HEK293 (cell line): ENCODE measurements at regions not wholly inside any gene's neighbourhood (a gene's known extent, or its start where the extent isn't known, plus 50 kb on each side); places are given as distances from the start of the nearest gene placed in this dataset.

Source experiments
- CTCF ChIA-PET: fragments of 350-600 bp; formaldehyde crosslinking; extraction: SDS; loops from one replicate; lab custom pipeline; 2021; ENCODE audit warnings: antibody characterized with exemption; lab: Yijun Ruan, JAX
- POLR2A ChIA-PET: fragments of 300-600 bp; formaldehyde crosslinking; extraction: SDS; loops from one replicate; lab custom pipeline; 2020; ENCODE audit warnings: antibody characterized with exemption, inconsistent platforms; lab: Yijun Ruan, JAX
- H3K27ac ChIP-seq: fragments of 200-500 bp; sonication (Bioruptor generic); 2 replicates; pipeline ENCODE4 v1.5.1; 2014; ENCODE audit warnings: low read depth, low read length, control low read depth, inconsistent platforms; ENCODE audit errors: extremely low read depth
- H3K36me3 ChIP-seq, 2 experiments: fragments of 200-500 bp in 1 of 2; sonication (Bioruptor generic) in 1 of 2; 1 replicate in 1 of 2; 2 replicates in 1 of 2; pipeline ENCODE4 v1.5.1; 2014 to 2017; ENCODE audit warnings: inconsistent platforms in 2 of 2, low read length in 2 of 2; ENCODE audit not compliant: control insufficient read depth in 2 of 2, insufficient read depth in 1 of 2
- H3K4me1 ChIP-seq: fragments of 200-500 bp; sonication (Bioruptor generic); 2 replicates; pipeline ENCODE4 v1.5.1; 2014; ENCODE audit warnings: mild to moderate bottlenecking, low read length, inconsistent platforms; ENCODE audit not compliant: control insufficient read depth, insufficient read depth
- H3K4me3 ChIP-seq: 2 replicates; pipeline ENCODE4 v1.5.1; 2011; ENCODE audit warnings: low read depth, mild to moderate bottlenecking, control low read depth, low read length, moderate library complexity
- H3K9me3 ChIP-seq: fragments of 200-500 bp; sonication (Bioruptor generic); 2 replicates; pipeline ENCODE4 v1.5.1; 2014; ENCODE audit warnings: low read depth, low read length, inconsistent platforms; ENCODE audit not compliant: control insufficient read depth, insufficient read depth
- ELK4 ChIP-seq: IDR thresholded peaks from 2 replicates; pipeline ENCODE4 v1.6.1; 2011; ENCODE audit warnings: mild to moderate bottlenecking, low read depth, low read length, borderline replicate concordance
- MEIS1 ChIP-seq: sonication (generic); formaldehyde crosslinking; IDR thresholded peaks from 2 replicates; pipeline ENCODE4 v1.8.1; 2022; ENCODE audit warnings: missing genetic modification reagents, mild to moderate bottlenecking, borderline replicate concordance
- PBX3 ChIP-seq: sonication (generic); formaldehyde crosslinking; IDR thresholded peaks from 2 replicates; pipeline ENCODE4 v1.8.1; 2022; ENCODE audit warnings: mild to moderate bottlenecking, moderate library complexity, missing genetic modification reagents
- SP2 ChIP-seq: fragments of 450-650 bp; formaldehyde crosslinking; IDR thresholded peaks from 2 replicates; pipeline ENCODE4 v1.5.1; 2016; ENCODE audit warnings: missing biosample characterization, missing genetic modification characterization
- ZBTB44 ChIP-seq: fragments of 450-650 bp; IDR thresholded peaks from 2 replicates; pipeline ENCODE4 v1.5.1; 2018; ENCODE audit warnings: missing biosample characterization, mild to moderate bottlenecking, missing genetic modification characterization
- ZBTB48 ChIP-seq: fragments of 450-650 bp; formaldehyde crosslinking; IDR thresholded peaks from 2 replicates; pipeline ENCODE4 v1.5.1; 2016; ENCODE audit warnings: missing biosample characterization, missing genetic modification characterization
- ZNF112 ChIP-seq: fragments of 450-650 bp; formaldehyde crosslinking; IDR thresholded peaks from 2 replicates; pipeline ENCODE4 v1.5.0; 2017; ENCODE audit warnings: missing biosample characterization, missing genetic modification characterization
- ZNF138 ChIP-seq: fragments of 450-650 bp; formaldehyde crosslinking; IDR thresholded peaks from 2 replicates; pipeline ENCODE4 v1.5.1; 2016; ENCODE audit warnings: missing biosample characterization, missing genetic modification characterization, borderline replicate concordance
- ZNF155 ChIP-seq: fragments of 450-650 bp; formaldehyde crosslinking; IDR thresholded peaks from 2 replicates; pipeline ENCODE4 v1.5.1; 2016; ENCODE audit warnings: missing biosample characterization, missing genetic modification characterization
- ZNF184 ChIP-seq: fragments of 450-650 bp; IDR thresholded peaks from 2 replicates; pipeline ENCODE4 v1.5.1; 2018; ENCODE audit warnings: missing biosample characterization, mild to moderate bottlenecking, missing genetic modification characterization
- ZNF248 ChIP-seq: fragments of 450-650 bp; formaldehyde crosslinking; IDR thresholded peaks from 2 replicates; pipeline ENCODE4 v1.5.1; 2017; ENCODE audit warnings: missing biosample characterization, missing genetic modification characterization
- ZNF354C ChIP-seq: fragments of 450-650 bp; formaldehyde crosslinking; IDR thresholded peaks from 2 replicates; pipeline ENCODE4 v1.5.1; 2016; ENCODE audit warnings: missing biosample characterization, missing genetic modification characterization, low read depth, borderline replicate concordance
- ZNF548 ChIP-seq: fragments of 450-650 bp; formaldehyde crosslinking; IDR thresholded peaks from 2 replicates; pipeline ENCODE4 v1.5.1; 2016; ENCODE audit warnings: missing biosample characterization, missing genetic modification characterization
- ZNF561 ChIP-seq: fragments of 450-650 bp; IDR thresholded peaks from 2 replicates; pipeline ENCODE4 v1.5.1; 2018; ENCODE audit warnings: missing biosample characterization, missing genetic modification characterization, borderline replicate concordance
- ZNF585B ChIP-seq: fragments of 450-650 bp; formaldehyde crosslinking; IDR thresholded peaks from 2 replicates; pipeline ENCODE4 v1.5.1; 2016; ENCODE audit warnings: missing biosample characterization, missing genetic modification characterization
- ZNF747 ChIP-seq: fragments of 450-650 bp; formaldehyde crosslinking; IDR thresholded peaks from 2 replicates; pipeline ENCODE4 v1.5.1; 2016; ENCODE audit warnings: missing biosample characterization, missing genetic modification characterization
- ZNF792 ChIP-seq: fragments of 450-650 bp; formaldehyde crosslinking; IDR thresholded peaks from 2 replicates; pipeline ENCODE4 v1.5.1; 2016; ENCODE audit warnings: missing biosample characterization, missing genetic modification characterization
- ZSCAN16 ChIP-seq: fragments of 450-650 bp; formaldehyde crosslinking; IDR thresholded peaks from 2 replicates; pipeline ENCODE4 v1.5.1; 2016; ENCODE audit warnings: missing biosample characterization, missing genetic modification characterization
- ZSCAN23 ChIP-seq: fragments of 450-650 bp; formaldehyde crosslinking; IDR thresholded peaks from 2 replicates; pipeline ENCODE4 v1.5.1; 2016; ENCODE audit warnings: missing biosample characterization, missing genetic modification characterization
- TF ChIP-seq, protein P1 (sequence below): fragments of 450-650 bp; IDR thresholded peaks from 2 replicates; pipeline ENCODE4 v1.5.1; 2018; ENCODE audit warnings: missing biosample characterization, missing genetic modification characterization
- TF ChIP-seq, protein P2 (sequence below): fragments of 450-650 bp; formaldehyde crosslinking; IDR thresholded peaks from 2 replicates; pipeline ENCODE4 v1.5.0; 2017; ENCODE audit warnings: missing biosample characterization, missing genetic modification characterization, borderline replicate concordance

- Histone ChIP-seq H3K36me3 (no peaks in the 10 kb centered on the region), H3K4me1 (no peaks in the 10 kb centered on the region), H3K27ac (no peak overlapping the region), H3K4me3 (no peak overlapping the region), H3K9me3 (no peaks in the 10 kb centered on the region)
- CTCF ChIA-PET, result no interaction called here
- POLR2A ChIA-PET, result no interaction called here
- TF ChIP-seq ZBTB44 (tag by site-specific recombination) (no peak), ZNF112 (tag by site-specific recombination) (no peak), ZNF138 (tag by site-specific recombination) (no peak), ZNF561 (no peak), ZNF155 (tag by site-specific recombination) (no peak), ZNF184 (tag by site-specific recombination) (no peak), ZNF747 (tag by site-specific recombination) (no peak), MEIS1 (CRISPR knock-in tag) (no peak), ZNF248 (tag by site-specific recombination) (no peak)
Observed at GRCh38 chr7:124330731-124331407, 298.0 kb upstream of the TMEM229A start.

GRCh38 chr7:124328774-124329173 is 295.9 kb upstream of the TMEM229A start:
- Histone ChIP-seq H3K9me3 (no peaks in the 10 kb centered on the region), H3K36me3 (no peaks in the 10 kb centered on the region), H3K27ac (no peak overlapping the region), H3K4me3 (no peak overlapping the region), H3K4me1 (no peaks in the 10 kb centered on the region)
- ChIA-PET CTCF (no interaction called here), POLR2A (no interaction called here)
- TF ChIP-seq, protein P1, sequence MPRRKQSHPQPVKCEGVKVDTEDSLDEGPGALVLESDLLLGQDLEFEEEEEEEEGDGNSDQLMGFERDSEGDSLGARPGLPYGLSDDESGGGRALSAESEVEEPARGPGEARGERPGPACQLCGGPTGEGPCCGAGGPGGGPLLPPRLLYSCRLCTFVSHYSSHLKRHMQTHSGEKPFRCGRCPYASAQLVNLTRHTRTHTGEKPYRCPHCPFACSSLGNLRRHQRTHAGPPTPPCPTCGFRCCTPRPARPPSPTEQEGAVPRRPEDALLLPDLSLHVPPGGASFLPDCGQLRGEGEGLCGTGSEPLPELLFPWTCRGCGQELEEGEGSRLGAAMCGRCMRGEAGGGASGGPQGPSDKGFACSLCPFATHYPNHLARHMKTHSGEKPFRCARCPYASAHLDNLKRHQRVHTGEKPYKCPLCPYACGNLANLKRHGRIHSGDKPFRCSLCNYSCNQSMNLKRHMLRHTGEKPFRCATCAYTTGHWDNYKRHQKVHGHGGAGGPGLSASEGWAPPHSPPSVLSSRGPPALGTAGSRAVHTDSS (tag by site-specific recombination), result no peak
- no peak for TF ChIP-seq ZNF585B

DNA sequence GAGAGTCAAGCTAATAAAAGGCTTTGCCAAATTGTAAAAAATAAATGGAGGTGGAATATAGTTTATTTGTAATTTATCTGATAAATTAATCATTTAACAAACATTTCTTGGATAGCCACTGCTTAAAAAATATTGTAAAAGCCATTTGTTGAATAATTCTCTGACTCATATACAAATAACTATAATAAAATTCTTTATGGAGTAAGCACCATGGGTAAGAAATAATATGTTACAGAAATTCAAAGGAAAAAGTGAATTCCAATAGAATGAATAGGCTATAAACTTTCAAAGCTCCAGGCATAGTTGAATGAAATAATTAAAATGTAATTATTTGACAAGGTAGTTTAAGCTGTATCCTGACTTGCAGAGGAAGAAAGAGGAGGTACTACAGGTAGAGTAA is 291.4 kb upstream of the TMEM229A start:
- no peak overlapping the region for H3K4me3 ChIP-seq
- POLR2A ChIA-PET, result no interaction called here
- no peak overlapping the region for H3K27ac ChIP-seq
- no peaks in the 10 kb centered on the region for H3K36me3 ChIP-seq
- no peak for TF ChIP-seq ZSCAN16
- TF ChIP-seq PBX3, result no peak
- no peak for TF ChIP-seq ZNF548 (tag by site-specific recombination)
- TF ChIP-seq ZSCAN23 (tag by site-specific recombination), result no peak
- no peak for TF ChIP-seq ZBTB48 (tag by site-specific recombination)
- TF ChIP-seq ZNF138 (tag by site-specific recombination), result no peak
- TF ChIP-seq, protein P2, sequence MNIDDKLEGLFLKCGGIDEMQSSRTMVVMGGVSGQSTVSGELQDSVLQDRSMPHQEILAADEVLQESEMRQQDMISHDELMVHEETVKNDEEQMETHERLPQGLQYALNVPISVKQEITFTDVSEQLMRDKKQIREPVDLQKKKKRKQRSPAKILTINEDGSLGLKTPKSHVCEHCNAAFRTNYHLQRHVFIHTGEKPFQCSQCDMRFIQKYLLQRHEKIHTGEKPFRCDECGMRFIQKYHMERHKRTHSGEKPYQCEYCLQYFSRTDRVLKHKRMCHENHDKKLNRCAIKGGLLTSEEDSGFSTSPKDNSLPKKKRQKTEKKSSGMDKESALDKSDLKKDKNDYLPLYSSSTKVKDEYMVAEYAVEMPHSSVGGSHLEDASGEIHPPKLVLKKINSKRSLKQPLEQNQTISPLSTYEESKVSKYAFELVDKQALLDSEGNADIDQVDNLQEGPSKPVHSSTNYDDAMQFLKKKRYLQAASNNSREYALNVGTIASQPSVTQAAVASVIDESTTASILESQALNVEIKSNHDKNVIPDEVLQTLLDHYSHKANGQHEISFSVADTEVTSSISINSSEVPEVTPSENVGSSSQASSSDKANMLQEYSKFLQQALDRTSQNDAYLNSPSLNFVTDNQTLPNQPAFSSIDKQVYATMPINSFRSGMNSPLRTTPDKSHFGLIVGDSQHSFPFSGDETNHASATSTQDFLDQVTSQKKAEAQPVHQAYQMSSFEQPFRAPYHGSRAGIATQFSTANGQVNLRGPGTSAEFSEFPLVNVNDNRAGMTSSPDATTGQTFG, result no peak
- TF ChIP-seq ZNF354C (tag by site-specific recombination), result no peak
- no peak for TF ChIP-seq ELK4
- no peak for TF ChIP-seq SP2 (tag by site-specific recombination)
- TF ChIP-seq ZNF792 (tag by site-specific recombination), result no peak
- H3K4me1 ChIP-seq, result no peaks in the 10 kb centered on the region
- CTCF ChIA-PET, result no interaction called here
- no peaks in the 10 kb centered on the region for H3K9me3 ChIP-seq
